Kidney (tissue), 13 donors: ENCODE measurements at regions not wholly inside any gene's neighbourhood (a gene's known extent, or its start where the extent isn't known, plus 50 kb on each side); places are given as distances from the start of the nearest gene placed in this dataset.

Experiments
- DNase-seq, 5 donors: peaks; one replicate each; pipeline ENCODE4 v3.0.0-alpha.2; 2013 to 2020
- FAIRE-seq: peaks from 2 replicates; lab custom pipeline; 2012; peaks lifted over from hg19 to GRCh38; lab: Jason Lieb, UNC
- H3K27ac ChIP-seq, 2 donors: one replicate each; pipeline ENCODE4 v1.7.0; 2013; ENCODE audit warnings: low read depth in 2 of 2, low read length in 2 of 2, inconsistent platforms in 1 of 2
- H3K27me3 ChIP-seq: one replicate; pipeline ENCODE4 v1.7.1; 2013; ENCODE audit warnings: low read length, inconsistent platforms; ENCODE audit not compliant: control insufficient read depth, insufficient read depth
- H3K36me3 ChIP-seq, 3 donors: one replicate each; pipeline versions ENCODE4 v1.7.0 to v1.7.1; 2013; ENCODE audit warnings: low read length in 3 of 3, control low read depth in 1 of 3, inconsistent platforms in 1 of 3; ENCODE audit not compliant: insufficient read depth in 3 of 3, control insufficient read depth in 2 of 3
- H3K4me1 ChIP-seq, 3 donors: one replicate each; pipeline versions ENCODE4 v1.7.0 to v1.7.1; 2013; ENCODE audit warnings: low read length in 3 of 3, inconsistent platforms in 1 of 3, low read depth in 1 of 3; ENCODE audit not compliant: control insufficient read depth in 2 of 3, insufficient read depth in 2 of 3
- H3K4me3 ChIP-seq, 3 donors: one replicate each; pipeline versions ENCODE4 v1.7.0 to v1.8.1; 2013; ENCODE audit warnings: low read length in 3 of 3, control low read depth in 1 of 3, inconsistent platforms in 1 of 3
- H3K9ac ChIP-seq, 3 donors: one replicate each; pipeline versions ENCODE4 v1.7.0 to v1.7.1; 2013; ENCODE audit warnings: low read length in 3 of 3, control low read depth in 1 of 3, inconsistent platforms in 1 of 3
- H3K9me3 ChIP-seq, 3 donors: one replicate each; pipeline versions ENCODE4 v1.7.0 to v1.7.1; 2013; ENCODE audit warnings: low read length in 3 of 3, control low read depth in 1 of 3, inconsistent platforms in 1 of 3; ENCODE audit not compliant: control insufficient read depth in 2 of 3, insufficient read depth in 1 of 3
- CTCF ChIP-seq: IDR thresholded peaks from 3 replicates; pipeline ENCODE4 v1.5.1; 2012; ENCODE audit warnings: mild to moderate bottlenecking, moderate library complexity, borderline replicate concordance; ENCODE audit not compliant: insufficient read depth; ENCODE audit errors: extremely low read depth
- intact Hi-C: fragments of 100-400 bp; cut with DNase I; formaldehyde crosslinking; loops from one replicate; pipeline ENCODE4 v1.11.1; 2022
- donor health status: control.
- donor health status: control.
- donor health status: control.
- donor health status: control.
- donor health status: control.
- donor health status: DM: yes; HTN: yes; CAD: no.
- donor health status: Normal renal cell carcinoma (clear cell type).

GRCh38 chr5:110968246-110969005 is 103.1 kb upstream of the TSLP start:
- no peak overlapping the region for H3K9ac ChIP-seq
- H3K4me3 ChIP-seq, result no peak overlapping the region
- H3K9me3 ChIP-seq, result no peaks in the 10 kb centered on the region
- FAIRE-seq (no peak), DNase-seq (no peak)
- no peaks in the 10 kb centered on the region for H3K27me3 ChIP-seq
- TF ChIP-seq CTCF, result no peak
- no peaks in the 10 kb centered on the region for H3K4me1 ChIP-seq
- H3K36me3 ChIP-seq, result no peaks in the 10 kb centered on the region
- intact Hi-C loops, result no loop called here
- no peak overlapping the region for H3K27ac ChIP-seq

GRCh38 chr5:110969502-110969901 is 102.0 kb upstream of the TSLP start:
- Histone ChIP-seq H3K27me3 (no peaks in the 10 kb centered on the region), H3K4me1 (no peaks in the 10 kb centered on the region), H3K9ac (no peak overlapping the region), H3K4me3 (no peak overlapping the region), H3K27ac (no peak overlapping the region), H3K36me3 (no peaks in the 10 kb centered on the region), H3K9me3 (no peaks in the 10 kb centered on the region)
- TF ChIP-seq CTCF, result no peak
- no peak for DNase-seq
- intact Hi-C loops, result no loop called here
- FAIRE-seq, result no peak

- Histone ChIP-seq H3K4me1 (no peaks in the 10 kb centered on the region), H3K27ac (no peak overlapping the region), H3K27me3 (no peaks in the 10 kb centered on the region), H3K36me3 (no peaks in the 10 kb centered on the region), H3K9me3 (no peaks in the 10 kb centered on the region), H3K9ac (no peak overlapping the region), H3K4me3 (no peak overlapping the region)
- FAIRE-seq, result no peak
- no peak for TF ChIP-seq CTCF
- intact Hi-C loops, result no loop called here
- DNase-seq, result no peak
Measured at GRCh38 chr5:110973510-110973909, 98.0 kb upstream of the TSLP start.
